SK-N-SH (cell line): ENCODE measurements at regions not wholly inside any gene's neighbourhood (a gene's known extent, or its start where the extent isn't known, plus 50 kb on each side); places are given as distances from the start of the nearest gene placed in this dataset.

ENCODE experiments used
- CTCF ChIP-seq: fragments of 200-600 bp; sonication (generic); IDR thresholded peaks from 2 replicates; pipeline ENCODE4 v1.6.1; 2017; ENCODE audit warnings: antibody characterized with exemption, mild to moderate bottlenecking, moderate library complexity
- FOXJ3 ChIP-seq: sonication (generic); formaldehyde crosslinking; IDR thresholded peaks from 2 replicates; pipeline ENCODE4 v1.5.1; 2020; ENCODE audit warnings: mild to moderate bottlenecking, missing genetic modification reagents
- IRF3 ChIP-seq: fragments of 150-350 bp; IDR thresholded peaks from 2 replicates; pipeline ENCODE4 v1.6.1; 2016; ENCODE audit warnings: mild to moderate bottlenecking, low read depth, low read length
- YY1 ChIP-seq: IDR thresholded peaks from 2 replicates; pipeline ENCODE4 v1.4.0; 2012; ENCODE audit warnings: low read depth, mild to moderate bottlenecking

- no peak for TF ChIP-seq YY1
- no peak for TF ChIP-seq CTCF
- no peak for TF ChIP-seq FOXJ3 (CRISPR knock-in tag)
- no peak for TF ChIP-seq IRF3
Measured at GRCh38 chrX:77061545-77061944, 385.6 kb upstream of the FGF16 start.
